HEK293 (cell line): ENCODE measurements at regions not wholly inside any gene's neighbourhood (a gene's known extent, or its start where the extent isn't known, plus 50 kb on each side); places are given as distances from the start of the nearest gene placed in this dataset.
"Not testable (repeated sequence)": the region's sequence is repeated elsewhere in the genome, so short reads cannot be mapped to it uniquely, and the experiment has no call there.

Experiments
- ZNF561 ChIP-seq: fragments of 450-650 bp; IDR thresholded peaks from 2 replicates; pipeline ENCODE4 v1.5.1; 2018; ENCODE audit warnings: missing biosample characterization, missing genetic modification characterization, borderline replicate concordance
- TF ChIP-seq, protein P1 (sequence below): fragments of 450-650 bp; formaldehyde crosslinking; IDR thresholded peaks from 2 replicates; pipeline ENCODE4 v1.5.1; 2016; ENCODE audit warnings: missing biosample characterization, missing genetic modification characterization

DNA sequence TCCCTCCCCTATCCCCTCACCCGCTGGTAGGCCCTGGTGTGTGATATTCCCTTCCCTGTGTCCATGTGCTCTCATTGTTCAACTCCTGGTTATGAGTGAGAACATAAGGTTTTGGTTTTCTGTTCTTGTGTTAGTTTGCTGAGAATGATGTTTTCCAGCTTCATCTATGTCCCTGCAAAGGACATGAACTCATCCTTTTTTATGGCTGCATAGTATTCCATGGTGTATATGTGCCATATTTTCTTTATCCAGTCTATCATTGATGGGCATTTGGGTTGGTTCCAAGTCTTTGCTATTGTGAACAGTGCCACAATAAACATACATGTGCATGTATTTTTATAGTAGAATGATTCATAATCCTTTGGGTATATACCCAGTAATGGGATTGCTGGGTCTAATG, 217.8 kb downstream of the TLE3 start:
- TF ChIP-seq, protein P1, sequence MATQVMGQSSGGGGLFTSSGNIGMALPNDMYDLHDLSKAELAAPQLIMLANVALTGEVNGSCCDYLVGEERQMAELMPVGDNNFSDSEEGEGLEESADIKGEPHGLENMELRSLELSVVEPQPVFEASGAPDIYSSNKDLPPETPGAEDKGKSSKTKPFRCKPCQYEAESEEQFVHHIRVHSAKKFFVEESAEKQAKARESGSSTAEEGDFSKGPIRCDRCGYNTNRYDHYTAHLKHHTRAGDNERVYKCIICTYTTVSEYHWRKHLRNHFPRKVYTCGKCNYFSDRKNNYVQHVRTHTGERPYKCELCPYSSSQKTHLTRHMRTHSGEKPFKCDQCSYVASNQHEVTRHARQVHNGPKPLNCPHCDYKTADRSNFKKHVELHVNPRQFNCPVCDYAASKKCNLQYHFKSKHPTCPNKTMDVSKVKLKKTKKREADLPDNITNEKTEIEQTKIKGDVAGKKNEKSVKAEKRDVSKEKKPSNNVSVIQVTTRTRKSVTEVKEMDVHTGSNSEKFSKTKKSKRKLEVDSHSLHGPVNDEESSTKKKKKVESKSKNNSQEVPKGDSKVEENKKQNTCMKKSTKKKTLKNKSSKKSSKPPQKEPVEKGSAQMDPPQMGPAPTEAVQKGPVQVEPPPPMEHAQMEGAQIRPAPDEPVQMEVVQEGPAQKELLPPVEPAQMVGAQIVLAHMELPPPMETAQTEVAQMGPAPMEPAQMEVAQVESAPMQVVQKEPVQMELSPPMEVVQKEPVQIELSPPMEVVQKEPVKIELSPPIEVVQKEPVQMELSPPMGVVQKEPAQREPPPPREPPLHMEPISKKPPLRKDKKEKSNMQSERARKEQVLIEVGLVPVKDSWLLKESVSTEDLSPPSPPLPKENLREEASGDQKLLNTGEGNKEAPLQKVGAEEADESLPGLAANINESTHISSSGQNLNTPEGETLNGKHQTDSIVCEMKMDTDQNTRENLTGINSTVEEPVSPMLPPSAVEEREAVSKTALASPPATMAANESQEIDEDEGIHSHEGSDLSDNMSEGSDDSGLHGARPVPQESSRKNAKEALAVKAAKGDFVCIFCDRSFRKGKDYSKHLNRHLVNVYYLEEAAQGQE: not testable (repeated sequence)
- TF ChIP-seq ZNF561: not testable (repeated sequence)
